CD4-positive, alpha-beta T cell treated with Interleukin-12 subunit alpha and Interleukin-12 subunit beta, for 1 hour (primary cell): ENCODE measurements at regions not wholly inside any gene's neighbourhood (a gene's known extent, or its start where the extent isn't known, plus 50 kb on each side); places are given as distances from the start of the nearest gene placed in this dataset.

ENCODE experiments used
- DNase-seq: peaks from one replicate; pipeline ENCODE4 v3.0.0-alpha.2; 2020

GRCh38 chr3:144307951-144308350, 336.3 kb downstream of the DIPK2A start:
- no peak for DNase-seq

- DNase-seq = no peak
These were observed 336.8 kb downstream of the DIPK2A start for GRCh38 chr3:144308396-144308795.

GRCh38 chr3:144312702-144313101, 341.1 kb downstream of the DIPK2A start:
- no peak for DNase-seq

GRCh38 chr3:144314946-144315345, 343.3 kb downstream of the DIPK2A start:
- DNase-seq = no peak

- no peak for DNase-seq
These were observed 346.3 kb downstream of the DIPK2A start for GRCh38 chr3:144317961-144318360.

GRCh38 chr3:144324076-144324475, 352.5 kb downstream of the DIPK2A start:
- DNase-seq = no peak

- no peak for DNase-seq
These were observed 361.2 kb downstream of the DIPK2A start for GRCh38 chr3:144332868-144333267.

DNA sequence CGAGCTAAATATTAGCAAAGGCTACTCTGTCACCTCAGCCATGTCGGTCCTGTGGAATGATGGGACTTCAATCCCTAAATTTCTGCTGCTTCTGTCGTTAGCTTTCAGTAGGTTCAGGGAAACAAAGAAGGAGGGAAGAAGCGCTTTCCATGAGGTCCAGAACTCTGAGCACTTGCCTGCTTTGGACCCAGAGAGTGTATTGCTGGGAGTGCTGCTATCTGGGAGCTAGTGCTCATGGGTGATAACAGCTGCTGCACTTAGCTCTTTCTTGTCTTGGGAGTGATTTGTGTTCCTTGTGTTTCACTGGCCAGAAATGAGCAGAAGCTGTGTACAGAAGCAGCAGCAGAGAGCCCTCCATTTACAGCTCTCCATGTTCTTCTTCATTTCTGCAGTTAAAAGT, 369.8 kb downstream of the DIPK2A start:
- no peak for DNase-seq

DNA sequence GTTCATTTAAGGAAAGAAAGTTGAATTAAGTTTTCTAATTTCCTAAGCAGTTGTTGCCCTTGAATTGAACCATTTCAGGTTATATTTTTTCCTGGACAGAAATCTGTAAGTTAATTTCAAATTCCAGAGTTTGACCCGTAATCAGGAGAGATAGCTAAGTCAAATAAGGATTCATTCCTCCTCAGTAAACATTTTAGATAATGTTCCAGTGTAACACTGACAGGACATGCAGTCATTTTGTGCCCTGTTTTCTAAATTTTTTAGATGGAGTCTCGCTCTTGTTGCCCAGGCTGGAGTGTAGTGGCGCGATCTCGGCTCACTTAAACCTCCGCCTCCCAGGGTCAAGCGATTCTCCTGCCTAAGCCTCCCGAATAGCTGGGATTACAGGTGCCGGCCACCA, 371.7 kb downstream of the DIPK2A start:
- no peak for DNase-seq

GRCh38 chr3:144343777-144344176, 372.2 kb downstream of the DIPK2A start:
- no peak for DNase-seq

- DNase-seq = no peak
These were observed 373.4 kb downstream of the DIPK2A start for GRCh38 chr3:144344925-144345548.

- no peak for DNase-seq
These were observed 378.5 kb downstream of the DIPK2A start for GRCh38 chr3:144350125-144350524.

- no peak for DNase-seq
These were observed 379.4 kb downstream of the DIPK2A start for GRCh38 chr3:144351011-144351410.

GRCh38 chr3:144351773-144352365, 380.2 kb downstream of the DIPK2A start:
- no peak for DNase-seq

DNA sequence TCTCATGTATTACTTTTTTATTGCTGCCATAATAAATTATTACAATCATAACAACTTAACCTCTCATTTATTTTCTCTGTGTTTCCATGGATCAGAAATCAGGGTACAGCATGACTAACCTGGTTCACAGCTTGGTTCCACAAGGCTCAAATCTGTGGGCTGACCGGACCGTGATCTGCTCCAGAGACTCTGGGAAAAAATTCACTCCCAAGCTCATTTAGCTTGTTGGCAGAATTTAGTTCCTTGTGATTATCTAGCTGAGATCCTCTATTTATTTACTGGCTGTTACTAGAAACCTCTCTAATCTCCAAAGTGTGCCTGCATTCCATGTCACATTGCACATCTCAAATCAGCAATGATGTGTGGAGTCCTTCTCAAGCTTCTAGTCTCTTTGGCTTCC, 386.6 kb downstream of the DIPK2A start:
- no peak for DNase-seq

DNA sequence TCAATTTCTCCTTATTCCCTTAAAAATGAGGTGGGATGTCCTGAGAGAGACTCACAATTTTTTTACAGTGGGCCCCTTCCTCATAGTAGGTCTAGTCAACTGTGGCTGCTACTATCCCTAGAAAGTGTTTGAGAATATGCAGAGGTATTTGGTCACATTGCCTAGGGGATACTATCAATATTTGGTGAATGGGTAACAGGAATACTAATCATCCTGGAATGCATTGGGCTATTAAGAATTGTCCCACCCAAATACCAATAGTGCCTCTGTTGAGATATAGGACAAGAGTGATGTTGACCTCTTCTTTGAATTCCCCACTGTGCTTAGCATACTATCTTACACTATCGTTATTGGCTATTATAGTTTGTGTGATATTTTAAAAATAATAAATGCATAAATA, 389.4 kb downstream of the DIPK2A start:
- DNase-seq = no peak

GRCh38 chr3:144362126-144362525, 390.5 kb downstream of the DIPK2A start:
- DNase-seq = no peak

- no peak for DNase-seq
These were observed 392.2 kb downstream of the DIPK2A start for GRCh38 chr3:144363856-144364255.

DNA sequence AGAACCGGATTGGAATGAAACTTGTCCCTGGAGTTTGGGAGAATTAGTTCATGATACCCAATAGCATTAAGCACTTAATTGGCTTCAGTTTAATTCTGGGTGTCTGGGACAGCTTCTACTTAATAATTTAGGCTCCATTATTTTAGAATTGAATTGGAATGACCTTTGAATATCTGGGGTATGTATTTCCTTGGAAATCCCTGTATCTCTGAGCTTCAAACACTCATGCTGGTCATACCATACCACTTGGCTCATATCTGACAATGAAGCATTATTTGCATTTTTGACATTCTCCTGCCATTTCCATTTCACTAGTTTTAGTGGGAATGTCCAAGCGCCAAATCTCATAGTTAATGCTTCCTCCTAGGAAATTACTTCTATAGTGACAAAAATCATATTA, 393.1 kb downstream of the DIPK2A start:
- no peak for DNase-seq

- no peak for DNase-seq
These were observed 397.7 kb downstream of the DIPK2A start for GRCh38 chr3:144369129-144369879.

GRCh38 chr3:144375088-144375487, 403.5 kb downstream of the DIPK2A start:
- DNase-seq = no peak

DNA sequence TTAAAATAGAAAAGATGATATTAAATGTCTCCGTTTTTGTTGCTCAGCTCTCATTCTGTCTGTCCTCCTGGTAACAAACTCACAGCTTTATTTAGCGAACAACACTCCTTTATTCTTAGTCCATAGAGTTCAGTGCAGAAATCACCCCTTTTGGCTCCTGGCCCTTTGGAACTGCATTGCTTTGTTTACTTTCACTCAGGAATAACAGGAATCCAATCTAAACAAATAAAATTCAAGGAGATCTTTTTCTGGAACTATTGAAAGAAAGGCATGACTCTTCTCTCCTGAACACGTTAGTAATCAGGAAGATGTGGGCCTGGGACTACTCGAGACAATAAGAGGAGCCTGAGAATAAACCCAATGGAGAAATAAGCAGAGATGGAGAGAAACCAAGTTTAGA, 409.2 kb downstream of the DIPK2A start:
- no peak for DNase-seq

DNA sequence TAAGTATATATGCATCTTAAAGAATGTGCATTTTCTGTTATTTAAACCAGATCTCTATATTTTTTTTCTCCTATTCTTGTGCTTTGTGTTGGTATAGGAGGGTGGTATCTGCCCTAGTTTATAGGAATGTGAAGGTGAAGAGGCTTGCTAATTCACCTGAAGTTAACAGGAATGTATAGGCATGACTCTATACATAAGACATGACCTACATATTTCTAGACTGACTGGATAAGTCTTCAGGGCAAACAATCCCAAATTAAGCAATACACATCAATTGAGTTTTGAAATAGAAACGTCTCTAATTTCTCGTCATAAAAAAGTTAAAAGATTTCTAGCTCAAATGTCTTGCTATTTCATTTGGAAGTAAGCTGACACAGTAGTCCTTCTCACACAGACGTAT, 410.0 kb downstream of the DIPK2A start:
- no peak for DNase-seq

GRCh38 chr3:144384241-144384979, 412.8 kb downstream of the DIPK2A start:
- DNase-seq = no peak
